C4-2B (cell line): ENCODE measurements at regions not wholly inside any gene's neighbourhood (a gene's known extent, or its start where the extent isn't known, plus 50 kb on each side); places are given as distances from the start of the nearest gene placed in this dataset.

Experiments
- ZFX ChIP-seq: fragments of 450-650 bp; IDR thresholded peaks from 2 replicates; pipeline ENCODE4 v1.6.1; 2017
- TF ChIP-seq, protein P1 (sequence below): fragments of 450-650 bp; conservative IDR thresholded peaks from 2 replicates; pipeline ENCODE4 v1.5.1; 2017; ENCODE audit warnings: mild to moderate bottlenecking

DNA sequence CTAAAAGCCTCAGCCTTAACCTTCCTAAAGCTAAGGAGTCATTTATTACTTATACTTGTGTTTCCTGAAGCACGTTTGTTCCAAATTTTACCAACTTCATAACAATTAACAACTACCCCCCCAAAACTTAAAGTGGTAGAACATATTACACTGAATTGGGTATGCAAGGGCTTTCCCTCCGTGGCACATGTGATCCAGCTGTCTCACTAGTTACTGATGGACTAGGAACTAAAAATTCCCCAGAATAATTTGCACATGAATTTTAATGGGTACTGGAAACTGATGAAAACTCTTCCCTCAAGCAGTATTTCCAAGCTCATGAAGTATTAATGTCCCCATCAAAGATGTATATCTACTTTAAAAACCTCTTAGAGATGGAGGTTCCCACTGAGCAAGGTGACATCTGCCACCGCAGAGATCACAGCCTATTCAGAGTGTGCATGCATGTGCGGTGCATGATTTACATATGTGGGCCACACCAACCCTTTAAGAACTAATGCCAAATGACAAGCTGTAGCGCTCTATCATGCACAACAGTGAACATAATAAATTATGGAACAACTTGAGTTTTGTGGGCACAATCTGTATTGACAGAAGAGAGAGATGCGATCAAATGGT is 139.9 kb upstream of the ADCY1 start:
- TF ChIP-seq, protein P1, sequence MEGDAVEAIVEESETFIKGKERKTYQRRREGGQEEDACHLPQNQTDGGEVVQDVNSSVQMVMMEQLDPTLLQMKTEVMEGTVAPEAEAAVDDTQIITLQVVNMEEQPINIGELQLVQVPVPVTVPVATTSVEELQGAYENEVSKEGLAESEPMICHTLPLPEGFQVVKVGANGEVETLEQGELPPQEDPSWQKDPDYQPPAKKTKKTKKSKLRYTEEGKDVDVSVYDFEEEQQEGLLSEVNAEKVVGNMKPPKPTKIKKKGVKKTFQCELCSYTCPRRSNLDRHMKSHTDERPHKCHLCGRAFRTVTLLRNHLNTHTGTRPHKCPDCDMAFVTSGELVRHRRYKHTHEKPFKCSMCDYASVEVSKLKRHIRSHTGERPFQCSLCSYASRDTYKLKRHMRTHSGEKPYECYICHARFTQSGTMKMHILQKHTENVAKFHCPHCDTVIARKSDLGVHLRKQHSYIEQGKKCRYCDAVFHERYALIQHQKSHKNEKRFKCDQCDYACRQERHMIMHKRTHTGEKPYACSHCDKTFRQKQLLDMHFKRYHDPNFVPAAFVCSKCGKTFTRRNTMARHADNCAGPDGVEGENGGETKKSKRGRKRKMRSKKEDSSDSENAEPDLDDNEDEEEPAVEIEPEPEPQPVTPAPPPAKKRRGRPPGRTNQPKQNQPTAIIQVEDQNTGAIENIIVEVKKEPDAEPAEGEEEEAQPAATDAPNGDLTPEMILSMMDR, result no peak
- no peak for TF ChIP-seq ZFX
